HUES48 (cell line): ENCODE measurements at regions not wholly inside any gene's neighbourhood (a gene's known extent, or its start where the extent isn't known, plus 50 kb on each side); places are given as distances from the start of the nearest gene placed in this dataset.

Experiments
- H3K27ac ChIP-seq: one replicate; pipeline ENCODE4 v1.7.0; 2013; ENCODE audit warnings: low read depth, low read length, inconsistent platforms
- H3K27me3 ChIP-seq: 2 replicates; pipeline ENCODE4 v1.6.1; 2013; ENCODE audit warnings: mild to moderate bottlenecking, low read length; ENCODE audit not compliant: control insufficient read depth, insufficient read depth
- H3K36me3 ChIP-seq: 2 replicates; pipeline ENCODE4 v1.6.1; 2013; ENCODE audit warnings: low read length; ENCODE audit not compliant: control insufficient read depth, insufficient read depth
- H3K4me1 ChIP-seq: 2 replicates; pipeline ENCODE4 v1.6.1; 2013; ENCODE audit warnings: mild to moderate bottlenecking, low read length; ENCODE audit not compliant: control insufficient read depth, insufficient read depth
- H3K4me3 ChIP-seq: 2 replicates; pipeline ENCODE4 v1.5.1; 2013; ENCODE audit warnings: mild to moderate bottlenecking, low read depth, low read length
- H3K9ac ChIP-seq: 2 replicates; pipeline ENCODE4 v1.6.1; 2013; ENCODE audit warnings: mild to moderate bottlenecking, low read depth, low read length, moderate library complexity
- H3K9me3 ChIP-seq: 2 replicates; pipeline ENCODE4 v1.6.1; 2013; ENCODE audit warnings: low read length; ENCODE audit not compliant: control insufficient read depth, insufficient read depth

GRCh38 chr7:47148536-47149207, 433.2 kb downstream of the TNS3 start:
- Histone ChIP-seq H3K27ac (no peak overlapping the region), H3K27me3 (no peaks in the 10 kb centered on the region), H3K36me3 (no peaks in the 10 kb centered on the region), H3K4me1 (peaks cover 7% of the 10 kb centered on the region), H3K9ac (no peak overlapping the region), H3K9me3 (no peaks in the 10 kb centered on the region), H3K4me3 (no peak overlapping the region)

GRCh38 chr7:47147213-47147631, 434.7 kb downstream of the TNS3 start:
- H3K36me3 ChIP-seq = no peaks in the 10 kb centered on the region
- H3K9ac ChIP-seq = no peak overlapping the region
- H3K27me3 ChIP-seq = no peaks in the 10 kb centered on the region
- H3K4me3 ChIP-seq = no peak overlapping the region
- no peak overlapping the region for H3K27ac ChIP-seq
- no peaks in the 10 kb centered on the region for H3K4me1 ChIP-seq
- no peaks in the 10 kb centered on the region for H3K9me3 ChIP-seq

GRCh38 chr7:47145982-47146381, 435.9 kb downstream of the TNS3 start:
- Histone ChIP-seq H3K27me3 (no peaks in the 10 kb centered on the region), H3K36me3 (no peaks in the 10 kb centered on the region), H3K9ac (no peak overlapping the region), H3K4me1 (no peaks in the 10 kb centered on the region), H3K9me3 (no peaks in the 10 kb centered on the region), H3K27ac (no peak overlapping the region), H3K4me3 (no peak overlapping the region)

GRCh38 chr7:47145186-47145725, 436.7 kb downstream of the TNS3 start:
- Histone ChIP-seq H3K36me3 (no peaks in the 10 kb centered on the region), H3K4me1 (no peaks in the 10 kb centered on the region), H3K4me3 (no peak overlapping the region), H3K27me3 (no peaks in the 10 kb centered on the region), H3K27ac (no peak overlapping the region), H3K9ac (no peak overlapping the region), H3K9me3 (no peaks in the 10 kb centered on the region)

- H3K4me3 ChIP-seq = no peak overlapping the region
- no peak overlapping the region for H3K27ac ChIP-seq
These were observed 438.6 kb downstream of the TNS3 start for GRCh38 chr7:47143339-47143738.

GRCh38 chr7:47142867-47143175, 439.1 kb downstream of the TNS3 start:
- H3K4me3 ChIP-seq = no peak overlapping the region
- no peak overlapping the region for H3K27ac ChIP-seq
- no peaks in the 10 kb centered on the region for H3K36me3 ChIP-seq
- no peaks in the 10 kb centered on the region for H3K27me3 ChIP-seq
- H3K4me1 ChIP-seq = no peaks in the 10 kb centered on the region
- H3K9ac ChIP-seq = no peak overlapping the region
- H3K9me3 ChIP-seq = no peaks in the 10 kb centered on the region

More at GRCh38 chr7:47143339-47143738, 438.6 kb downstream of the TNS3 start:
- Histone ChIP-seq H3K9ac (no peak overlapping the region), H3K36me3 (no peaks in the 10 kb centered on the region), H3K9me3 (no peaks in the 10 kb centered on the region), H3K27me3 (no peaks in the 10 kb centered on the region), H3K4me1 (no peaks in the 10 kb centered on the region)

- H3K9me3 ChIP-seq = no peaks in the 10 kb centered on the region
- no peaks in the 10 kb centered on the region for H3K36me3 ChIP-seq
- H3K4me1 ChIP-seq = no peaks in the 10 kb centered on the region
- H3K27me3 ChIP-seq = no peaks in the 10 kb centered on the region
- H3K4me3 ChIP-seq = no peak overlapping the region
- no peak overlapping the region for H3K27ac ChIP-seq
- no peak overlapping the region for H3K9ac ChIP-seq
These were observed 439.6 kb downstream of the TNS3 start for GRCh38 chr7:47142169-47142866.

GRCh38 chr7:47132471-47132870, 449.4 kb downstream of the TNS3 start:
- Histone ChIP-seq H3K27me3 (no peaks in the 10 kb centered on the region), H3K27ac (no peak overlapping the region), H3K9me3 (no peaks in the 10 kb centered on the region), H3K36me3 (no peaks in the 10 kb centered on the region), H3K4me3 (no peak overlapping the region), H3K9ac (no peak overlapping the region), H3K4me1 (no peaks in the 10 kb centered on the region)

GRCh38 chr7:47128700-47129099, 453.2 kb downstream of the TNS3 start:
- Histone ChIP-seq H3K4me3 (no peak overlapping the region), H3K4me1 (no peaks in the 10 kb centered on the region), H3K27me3 (no peaks in the 10 kb centered on the region), H3K9me3 (no peaks in the 10 kb centered on the region), H3K36me3 (no peaks in the 10 kb centered on the region), H3K27ac (no peak overlapping the region), H3K9ac (no peak overlapping the region)

- Histone ChIP-seq H3K36me3 (no peaks in the 10 kb centered on the region), H3K27me3 (no peaks in the 10 kb centered on the region), H3K9ac (no peak overlapping the region), H3K9me3 (no peaks in the 10 kb centered on the region), H3K4me3 (no peak overlapping the region), H3K27ac (no peak overlapping the region), H3K4me1 (no peaks in the 10 kb centered on the region)
These were observed 456.4 kb downstream of the TNS3 start for GRCh38 chr7:47125529-47125928.

- H3K9ac ChIP-seq = no peak overlapping the region
- H3K36me3 ChIP-seq = no peaks in the 10 kb centered on the region
- no peaks in the 10 kb centered on the region for H3K4me1 ChIP-seq
- no peaks in the 10 kb centered on the region for H3K9me3 ChIP-seq
- H3K27ac ChIP-seq = no peak overlapping the region
- no peak overlapping the region for H3K4me3 ChIP-seq
- H3K27me3 ChIP-seq = no peaks in the 10 kb centered on the region
These were observed 462.5 kb downstream of the TNS3 start for GRCh38 chr7:47119261-47119865.
